GM12878 (cell line): ENCODE measurements at regions not wholly inside any gene's neighbourhood (a gene's known extent, or its start where the extent isn't known, plus 50 kb on each side); places are given as distances from the start of the nearest gene placed in this dataset.

Source experiments
- ATAC-seq: fragments of 200-7000 bp; cut with Tn5 transposase; 3 replicates; pipeline ENCODE4 v1.9.1; 2020; ENCODE audit warnings: mild to moderate bottlenecking, moderate library complexity
- BruUV-seq: library from RNA; stranded (reverse); fragments of 400-500 nt; replicated peaks from 2 replicates; lab custom pipeline; 2021; lab: Mats Ljungman, UMichigan
- CTCF ChIA-PET: fragments of 300-600 bp; sonication (Branson Sonifier 250); formaldehyde crosslinking; extraction: SDS; loops from one replicate; lab custom pipeline; 2021; ENCODE audit warnings: inconsistent platforms; lab: Yijun Ruan, JAX
- POLR2A ChIA-PET: fragments of 350-600 bp; formaldehyde crosslinking; extraction: SDS; loops from one replicate; lab custom pipeline; 2021; ENCODE audit warnings: inconsistent platforms; lab: Charles Lee
- RAD21 ChIA-PET: fragments of 300-600 bp; sonication (Branson Sonifier 250); formaldehyde crosslinking; loops from one replicate; lab custom pipeline; 2023; ENCODE audit warnings: antibody characterized with exemption; ENCODE audit not compliant: unreplicated experiment; lab: Charles Lee
- SMC1A ChIA-PET: fragments of 300-600 bp; sonication (Branson Sonifier 250); formaldehyde crosslinking; loops from one replicate; lab custom pipeline; 2023; ENCODE audit not compliant: unreplicated experiment, uncharacterized antibody; lab: Charles Lee
- DNase-seq: peaks from one replicate; pipeline ENCODE4 v3.0.0-alpha.2; 2011; ENCODE audit warnings: low read depth, low spot score
- FAIRE-seq: peaks from 3 replicates; lab custom pipeline; 2011; peaks lifted over from hg19 to GRCh38; lab: Jason Lieb, UNC
- H2AFZ ChIP-seq: 2 replicates; pipeline ENCODE4 v1.6.0; 2011; ENCODE audit warnings: low read depth, low read length, control low read depth; ENCODE audit not compliant: control insufficient read depth
- H3K27ac ChIP-seq: 2 replicates; pipeline ENCODE4 v1.5.1; 2011; ENCODE audit warnings: control low read depth; ENCODE audit not compliant: control insufficient read depth, insufficient read depth
- H3K27me3 ChIP-seq, 2 experiments: replicated peaks in 1 of 2; 2 replicates each; pipeline versions ENCODE4 v1.6.0 to v1.6.1; 2011; ENCODE audit warnings: low read length in 1 of 2; ENCODE audit not compliant: control insufficient read depth in 2 of 2, insufficient read depth in 2 of 2
- H3K36me3 ChIP-seq, 2 experiments: 2 replicates each; pipeline ENCODE4 v1.5.1; 2011; ENCODE audit warnings: low read length in 1 of 2; ENCODE audit not compliant: control insufficient read depth in 2 of 2, insufficient read depth in 2 of 2
- H3K4me1 ChIP-seq: 2 replicates; pipeline ENCODE4 v1.6.1; 2011; ENCODE audit warnings: mild to moderate bottlenecking, low read length, moderate library complexity, mixed read lengths; ENCODE audit not compliant: control insufficient read depth, insufficient read depth
- H3K4me2 ChIP-seq: 2 replicates; pipeline ENCODE4 v1.6.0; 2011; ENCODE audit warnings: control low read depth; ENCODE audit not compliant: control insufficient read depth, insufficient read depth
- H3K4me3 ChIP-seq: fragments of 200-600 bp; sonication (generic); 2 replicates; pipeline ENCODE4 v1.5.1; 2016
- H3K79me2 ChIP-seq: 2 replicates; pipeline ENCODE4 v1.6.0; 2011; ENCODE audit warnings: low read length; ENCODE audit not compliant: control insufficient read depth, insufficient read depth
- H3K9ac ChIP-seq: 2 replicates; pipeline ENCODE4 v1.8.0; 2011; ENCODE audit warnings: low read length, control low read depth, mixed read lengths; ENCODE audit not compliant: control insufficient read depth, insufficient read depth
- H3K9me3 ChIP-seq: replicated peaks from 3 replicates; pipeline ENCODE4 v1.5.1; 2011; ENCODE audit warnings: mild to moderate bottlenecking, low read length; ENCODE audit not compliant: control insufficient read depth, insufficient read depth
- H4K20me1 ChIP-seq: 2 replicates; pipeline ENCODE4 v1.6.0; 2011; ENCODE audit not compliant: control insufficient read depth, insufficient read depth
- KLF5 ChIP-seq: fragments of 450-650 bp; IDR thresholded peaks from 2 replicates; pipeline ENCODE4 v1.6.1; 2014; ENCODE audit warnings: mild to moderate bottlenecking; ENCODE audit not compliant: partially characterized antibody
- MTA2 ChIP-seq: fragments of 450-650 bp; IDR thresholded peaks from 2 replicates; pipeline ENCODE4 v1.6.1; 2016; ENCODE audit warnings: low read depth, mild to moderate bottlenecking, moderate library complexity
- SIN3A ChIP-seq: IDR thresholded peaks from 2 replicates; pipeline ENCODE4 v1.6.1; 2012; ENCODE audit warnings: low read depth, low read length, improper control_type of control experiment
- SMC3 ChIP-seq: IDR thresholded peaks from 2 replicates; pipeline ENCODE4 v1.6.1; 2011; ENCODE audit warnings: low read length, improper control_type of control experiment, borderline replicate concordance
- ZBTB4 ChIP-seq: fragments of 450-650 bp; formaldehyde crosslinking; IDR thresholded peaks from 2 replicates; pipeline ENCODE4 v1.4.0; 2022; ENCODE audit warnings: mild to moderate bottlenecking, moderate library complexity
- ZSCAN29 ChIP-seq: fragments of 450-650 bp; IDR thresholded peaks from 2 replicates; pipeline ENCODE4 v1.6.1; 2017; ENCODE audit warnings: mild to moderate bottlenecking, moderate library complexity
- WGBS: methylation state at CpG from one replicate; pipeline ENCODE4 v1.1.6; 2016; ENCODE audit warnings: low lambda C conversion rate; ENCODE audit not compliant: insufficient replicate concordance, insufficient coverage; ENCODE audit errors: missing lambda C conversion rate; 5-methylcytosine and 5-hydroxymethylcytosine counted together
- in situ Hi-C: fragments of 300-500 bp; cut with MboI; formaldehyde crosslinking; loops from 9 replicates; pipeline ENCODE4 v1.14.3; 2018; ENCODE audit warnings: mixed read lengths
- intact Hi-C: fragments of 100-400 bp; cut with micrococcal nuclease; formaldehyde crosslinking; loops from one replicate; pipeline ENCODE4 v1.14.2; 2022; ENCODE audit not compliant: unreplicated experiment
- TF ChIP-seq, protein P1 (sequence below): IDR thresholded peaks from 2 replicates; pipeline ENCODE4 v1.6.1; 2011; ENCODE audit warnings: borderline replicate concordance, low read depth, mild to moderate bottlenecking, moderate library complexity, mixed read lengths, low read length; ENCODE audit not compliant: insufficient read depth; ENCODE audit errors: extremely low read length
- TF ChIP-seq, protein P2 (sequence below): fragments of 450-650 bp; IDR thresholded peaks from 2 replicates; pipeline ENCODE4 v1.6.1; 2017; ENCODE audit warnings: mild to moderate bottlenecking, moderate library complexity

DNA sequence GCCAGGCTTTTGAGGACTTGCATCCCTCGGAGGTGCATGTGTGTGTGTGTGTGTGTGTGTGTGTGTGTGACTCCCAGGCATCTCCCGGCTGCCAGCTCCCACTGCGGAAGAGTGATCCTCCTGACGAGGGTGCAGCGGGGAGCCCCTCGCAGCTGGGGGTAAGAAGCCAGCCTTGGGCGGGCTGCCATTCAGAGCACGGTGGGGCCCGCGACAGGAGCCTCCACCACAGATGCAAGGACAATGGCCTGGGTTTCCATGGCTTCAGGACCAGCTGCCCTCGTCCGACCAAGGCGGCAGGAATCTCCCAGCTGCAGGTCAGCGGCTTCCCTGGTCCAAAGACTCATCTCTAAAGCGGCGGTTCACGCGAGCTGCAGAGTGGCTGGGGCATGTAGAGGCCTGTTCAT is 908.5 kb downstream of the BRD1 start (continued):
- no peak for TF ChIP-seq ZBTB4 (CRISPR knock-in tag)
- TF ChIP-seq, protein P1, sequence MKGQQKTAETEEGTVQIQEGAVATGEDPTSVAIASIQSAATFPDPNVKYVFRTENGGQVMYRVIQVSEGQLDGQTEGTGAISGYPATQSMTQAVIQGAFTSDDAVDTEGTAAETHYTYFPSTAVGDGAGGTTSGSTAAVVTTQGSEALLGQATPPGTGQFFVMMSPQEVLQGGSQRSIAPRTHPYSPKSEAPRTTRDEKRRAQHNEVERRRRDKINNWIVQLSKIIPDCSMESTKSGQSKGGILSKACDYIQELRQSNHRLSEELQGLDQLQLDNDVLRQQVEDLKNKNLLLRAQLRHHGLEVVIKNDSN, result no peak

DNA sequence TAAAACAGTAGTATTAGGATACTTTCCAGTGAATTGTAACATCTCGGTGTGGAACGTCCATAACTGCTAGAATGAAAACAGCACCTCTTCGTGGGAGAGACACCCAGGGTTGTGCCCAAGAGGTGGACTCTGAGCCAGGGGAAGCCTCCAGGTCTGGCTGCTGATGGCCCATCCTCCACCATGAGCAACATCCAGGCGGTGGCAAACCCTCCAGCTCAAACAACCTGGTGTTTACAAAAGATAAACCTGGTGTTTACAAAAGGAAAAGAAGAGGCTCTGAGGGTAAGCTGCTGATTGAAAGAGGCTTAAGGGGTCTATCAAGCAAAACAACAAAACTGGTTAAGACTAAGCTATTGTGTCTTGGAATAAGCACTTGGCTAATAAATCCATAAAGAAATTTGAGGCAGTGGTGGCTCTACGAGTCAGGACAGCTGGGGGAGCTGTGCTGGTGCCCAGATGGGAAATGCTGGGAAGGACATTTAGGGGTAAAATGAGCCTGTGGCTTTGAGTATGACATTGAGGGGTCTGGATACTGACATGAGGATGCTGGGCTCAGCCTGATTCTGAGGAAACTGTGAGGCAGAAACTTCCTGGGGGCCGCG is 909.0 kb downstream of the BRD1 start:
- CTCF ChIA-PET, result no interaction called here
- Histone ChIP-seq H2AFZ (no peak overlapping the region), H3K4me1 (no peaks in the 10 kb centered on the region), H3K27me3 (no peaks in the 10 kb centered on the region), H3K79me2 (no peaks in the 10 kb centered on the region), H3K4me3 (no peak overlapping the region), H3K9ac (no peak overlapping the region), H3K36me3 (no peaks in the 10 kb centered on the region), H3K4me2 (no peak overlapping the region), H4K20me1 (no peaks in the 10 kb centered on the region), H3K27ac (no peak overlapping the region), H3K9me3 (no peaks in the 10 kb centered on the region; the same call in 2 of the 3 replicates)
- intact Hi-C loops, result no loop called here
- in situ Hi-C loops, result no loop called here
- no peak for DNase-seq
- no peak for FAIRE-seq
- ATAC-seq, result no peak
- RAD21 ChIA-PET, result no interaction called here
- POLR2A ChIA-PET, result no interaction called here
- BruUV-seq, result no TSS peak
- WGBS, result 30% methylated on average over 7 of the region's 7 CpGs
- SMC1A ChIA-PET, result no interaction called here
- TF ChIP-seq MTA2 (no peak), KLF5 (no peak), SMC3 (no peak), ZSCAN29 (no peak), SIN3A (no peak)
- TF ChIP-seq, protein P2, sequence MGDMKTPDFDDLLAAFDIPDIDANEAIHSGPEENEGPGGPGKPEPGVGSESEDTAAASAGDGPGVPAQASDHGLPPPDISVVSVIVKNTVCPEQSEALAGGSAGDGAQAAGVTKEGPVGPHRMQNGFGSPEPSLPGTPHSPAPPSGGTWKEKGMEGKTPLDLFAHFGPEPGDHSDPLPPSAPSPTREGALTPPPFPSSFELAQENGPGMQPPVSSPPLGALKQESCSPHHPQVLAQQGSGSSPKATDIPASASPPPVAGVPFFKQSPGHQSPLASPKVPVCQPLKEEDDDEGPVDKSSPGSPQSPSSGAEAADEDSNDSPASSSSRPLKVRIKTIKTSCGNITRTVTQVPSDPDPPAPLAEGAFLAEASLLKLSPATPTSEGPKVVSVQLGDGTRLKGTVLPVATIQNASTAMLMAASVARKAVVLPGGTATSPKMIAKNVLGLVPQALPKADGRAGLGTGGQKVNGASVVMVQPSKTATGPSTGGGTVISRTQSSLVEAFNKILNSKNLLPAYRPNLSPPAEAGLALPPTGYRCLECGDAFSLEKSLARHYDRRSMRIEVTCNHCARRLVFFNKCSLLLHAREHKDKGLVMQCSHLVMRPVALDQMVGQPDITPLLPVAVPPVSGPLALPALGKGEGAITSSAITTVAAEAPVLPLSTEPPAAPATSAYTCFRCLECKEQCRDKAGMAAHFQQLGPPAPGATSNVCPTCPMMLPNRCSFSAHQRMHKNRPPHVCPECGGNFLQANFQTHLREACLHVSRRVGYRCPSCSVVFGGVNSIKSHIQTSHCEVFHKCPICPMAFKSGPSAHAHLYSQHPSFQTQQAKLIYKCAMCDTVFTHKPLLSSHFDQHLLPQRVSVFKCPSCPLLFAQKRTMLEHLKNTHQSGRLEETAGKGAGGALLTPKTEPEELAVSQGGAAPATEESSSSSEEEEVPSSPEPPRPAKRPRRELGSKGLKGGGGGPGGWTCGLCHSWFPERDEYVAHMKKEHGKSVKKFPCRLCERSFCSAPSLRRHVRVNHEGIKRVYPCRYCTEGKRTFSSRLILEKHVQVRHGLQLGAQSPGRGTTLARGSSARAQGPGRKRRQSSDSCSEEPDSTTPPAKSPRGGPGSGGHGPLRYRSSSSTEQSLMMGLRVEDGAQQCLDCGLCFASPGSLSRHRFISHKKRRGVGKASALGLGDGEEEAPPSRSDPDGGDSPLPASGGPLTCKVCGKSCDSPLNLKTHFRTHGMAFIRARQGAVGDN, result no peak
